NB4 (cell line): ENCODE measurements at regions not wholly inside any gene's neighbourhood (a gene's known extent, or its start where the extent isn't known, plus 50 kb on each side); places are given as distances from the start of the nearest gene placed in this dataset.

Experiments
- MYC ChIP-seq: IDR thresholded peaks from 2 replicates; pipeline ENCODE4 v1.6.1; 2011; ENCODE audit warnings: low read depth, low read length
- POLR2A ChIP-seq: IDR thresholded peaks from 2 replicates; pipeline ENCODE4 v1.6.1; 2011; ENCODE audit warnings: mild to moderate bottlenecking; ENCODE audit not compliant: insufficient read length; ENCODE audit errors: extremely low read depth
- TF ChIP-seq, protein P1 (sequence below): IDR thresholded peaks from one replicate; pipeline ENCODE4 v1.5.1; 2012; ENCODE audit warnings: low read depth, low read length
- TF ChIP-seq, protein P2 (sequence below): IDR thresholded peaks from 2 replicates; pipeline ENCODE4 v1.6.1; 2011; ENCODE audit warnings: low read depth, low read length

DNA sequence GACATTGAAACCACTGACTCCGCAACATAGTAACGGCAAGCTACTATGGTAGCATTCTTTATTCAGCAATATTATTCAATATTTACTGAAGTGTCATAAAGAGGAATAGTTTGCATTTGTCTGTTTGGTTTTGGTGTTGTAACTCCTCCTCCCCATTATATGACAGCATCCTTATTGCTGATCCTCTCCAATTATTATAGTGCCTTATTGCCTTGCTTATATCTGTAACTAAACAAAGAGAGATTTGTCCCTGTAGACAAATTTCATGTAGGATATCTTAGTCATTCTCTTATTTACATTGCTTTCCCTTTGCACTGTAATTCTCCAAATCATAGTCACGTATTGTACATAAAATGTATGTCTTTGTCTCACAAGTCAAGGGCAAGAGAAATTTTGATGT lies 1041.2 kb upstream of the ZEB2 start:
- TF ChIP-seq POLR2A (no peak), MYC (no peak)
- TF ChIP-seq, protein P1, sequence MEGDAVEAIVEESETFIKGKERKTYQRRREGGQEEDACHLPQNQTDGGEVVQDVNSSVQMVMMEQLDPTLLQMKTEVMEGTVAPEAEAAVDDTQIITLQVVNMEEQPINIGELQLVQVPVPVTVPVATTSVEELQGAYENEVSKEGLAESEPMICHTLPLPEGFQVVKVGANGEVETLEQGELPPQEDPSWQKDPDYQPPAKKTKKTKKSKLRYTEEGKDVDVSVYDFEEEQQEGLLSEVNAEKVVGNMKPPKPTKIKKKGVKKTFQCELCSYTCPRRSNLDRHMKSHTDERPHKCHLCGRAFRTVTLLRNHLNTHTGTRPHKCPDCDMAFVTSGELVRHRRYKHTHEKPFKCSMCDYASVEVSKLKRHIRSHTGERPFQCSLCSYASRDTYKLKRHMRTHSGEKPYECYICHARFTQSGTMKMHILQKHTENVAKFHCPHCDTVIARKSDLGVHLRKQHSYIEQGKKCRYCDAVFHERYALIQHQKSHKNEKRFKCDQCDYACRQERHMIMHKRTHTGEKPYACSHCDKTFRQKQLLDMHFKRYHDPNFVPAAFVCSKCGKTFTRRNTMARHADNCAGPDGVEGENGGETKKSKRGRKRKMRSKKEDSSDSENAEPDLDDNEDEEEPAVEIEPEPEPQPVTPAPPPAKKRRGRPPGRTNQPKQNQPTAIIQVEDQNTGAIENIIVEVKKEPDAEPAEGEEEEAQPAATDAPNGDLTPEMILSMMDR = no peak
- TF ChIP-seq, protein P2, sequence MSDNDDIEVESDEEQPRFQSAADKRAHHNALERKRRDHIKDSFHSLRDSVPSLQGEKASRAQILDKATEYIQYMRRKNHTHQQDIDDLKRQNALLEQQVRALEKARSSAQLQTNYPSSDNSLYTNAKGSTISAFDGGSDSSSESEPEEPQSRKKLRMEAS = no peak
